ENCODE measurements at regions not wholly inside any gene's neighbourhood (a gene's known extent, or its start where the extent isn't known, plus 50 kb on each side); places are given as distances from the start of the nearest gene placed in this dataset.
"Not testable (repeated sequence)": the region's sequence is repeated elsewhere in the genome, so short reads cannot be mapped to it uniquely, and the experiment has no call there.

DNA sequence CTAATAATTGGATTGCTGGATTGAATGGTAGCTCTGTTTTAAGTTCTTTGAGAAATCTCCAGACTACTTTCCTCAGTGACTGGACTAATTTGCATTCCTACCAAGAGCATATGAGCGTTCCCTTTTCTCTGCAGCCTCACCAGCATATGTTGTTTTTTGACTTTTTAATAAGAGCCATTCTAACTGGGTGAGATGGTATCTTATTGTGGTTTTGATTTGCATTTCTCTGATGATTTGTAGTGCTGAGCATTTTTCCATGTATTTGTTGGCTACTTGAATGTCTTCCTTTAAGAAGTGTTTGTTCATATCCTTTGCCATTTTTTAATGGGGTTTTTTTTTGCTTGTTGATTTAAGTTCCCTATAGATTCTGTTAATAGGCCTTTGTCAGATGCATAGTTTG, 94.7 kb upstream of the AHI1 start:
- DNase-seq (ENCODE audit: insufficient read length, low spot score), result no peak
- no peak for TF ChIP-seq POLR2A (IDR thresholded peaks at IDR 0.05; ENCODE audit: low read depth, low read length)
- FAIRE-seq, result no peak

DNA sequence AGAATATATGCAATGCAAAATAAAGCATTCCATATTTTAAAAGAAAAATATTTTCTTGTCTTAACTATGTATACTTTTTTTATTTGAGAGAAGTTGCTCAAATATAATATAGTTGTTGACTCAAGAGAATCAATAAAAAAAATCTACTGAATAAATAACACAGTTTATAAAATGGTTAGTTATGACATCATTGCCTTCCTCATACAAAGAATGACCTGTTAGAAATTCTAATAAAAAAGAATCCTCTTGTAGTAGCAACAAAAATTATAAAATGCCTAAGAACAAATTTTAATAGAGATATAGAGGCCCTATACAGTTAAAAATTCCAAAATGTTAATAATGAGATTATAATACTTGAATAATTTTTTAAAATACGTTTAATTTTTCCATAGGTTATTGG, 96.5 kb upstream of the AHI1 start:
- DNase-seq (ENCODE audit: insufficient read length, low spot score) (no peak), FAIRE-seq (no peak)
- no peak for TF ChIP-seq POLR2A (IDR thresholded peaks at IDR 0.05; ENCODE audit: low read depth, low read length)

DNA sequence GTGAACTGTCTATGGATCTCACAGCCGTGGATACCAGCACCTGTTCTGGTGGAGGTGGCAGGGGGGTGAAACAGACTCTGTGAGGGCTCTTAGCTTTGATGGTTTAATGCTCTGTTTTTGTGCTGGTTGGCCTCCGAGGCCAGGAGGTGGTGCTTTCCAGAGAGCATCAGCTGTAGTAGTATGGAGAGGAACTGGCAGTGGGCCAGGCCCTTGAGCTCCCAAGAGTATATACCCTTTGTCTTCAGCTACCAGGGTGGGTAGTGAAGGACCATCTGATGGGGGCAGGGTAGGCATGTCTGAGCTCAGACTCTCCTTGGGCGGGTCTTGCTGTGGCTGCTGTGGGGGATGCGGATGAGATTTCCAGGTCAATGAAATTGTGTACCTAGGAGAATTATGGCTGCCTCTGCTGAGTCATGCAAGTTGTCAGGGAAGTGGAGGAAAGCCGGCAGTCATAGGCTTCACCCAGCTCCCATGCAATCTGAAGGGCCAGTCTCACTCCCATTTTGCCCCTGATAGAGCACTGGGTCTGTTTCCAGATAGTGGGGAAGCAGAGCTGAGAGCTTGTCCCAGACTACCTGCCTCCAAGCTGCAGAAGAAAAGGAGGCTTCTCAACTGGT, 102.7 kb upstream of the AHI1 start:
- DNase-seq (ENCODE audit: insufficient read length, low spot score), result no peak
- no peak for TF ChIP-seq POLR2A (IDR thresholded peaks at IDR 0.05; ENCODE audit: low read depth, low read length)
- no peak for FAIRE-seq

DNA sequence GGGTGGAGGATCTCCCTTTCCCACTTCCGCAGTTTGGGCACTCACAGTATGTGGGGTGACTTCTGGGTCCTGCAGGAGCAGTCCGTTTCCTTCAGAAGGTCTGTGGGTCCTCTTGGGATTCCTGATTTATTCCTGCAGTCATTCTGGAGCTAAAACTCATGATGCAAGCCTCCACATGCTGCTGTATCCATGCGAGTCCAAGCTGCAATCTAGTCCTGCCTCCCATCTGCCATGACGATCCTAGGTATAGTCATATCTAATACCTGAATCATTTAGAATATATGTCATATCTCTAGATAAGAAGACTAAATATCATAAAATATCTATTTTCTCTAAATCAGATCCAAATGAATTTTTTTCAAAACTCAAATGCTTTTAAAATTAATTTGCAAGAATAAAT, 103.4 kb upstream of the AHI1 start:
- DNase-seq (ENCODE audit: insufficient read length, low spot score) (no peak), FAIRE-seq (no peak)
- TF ChIP-seq POLR2A (IDR thresholded peaks at IDR 0.05; ENCODE audit: low read depth, low read length), result no peak

DNA sequence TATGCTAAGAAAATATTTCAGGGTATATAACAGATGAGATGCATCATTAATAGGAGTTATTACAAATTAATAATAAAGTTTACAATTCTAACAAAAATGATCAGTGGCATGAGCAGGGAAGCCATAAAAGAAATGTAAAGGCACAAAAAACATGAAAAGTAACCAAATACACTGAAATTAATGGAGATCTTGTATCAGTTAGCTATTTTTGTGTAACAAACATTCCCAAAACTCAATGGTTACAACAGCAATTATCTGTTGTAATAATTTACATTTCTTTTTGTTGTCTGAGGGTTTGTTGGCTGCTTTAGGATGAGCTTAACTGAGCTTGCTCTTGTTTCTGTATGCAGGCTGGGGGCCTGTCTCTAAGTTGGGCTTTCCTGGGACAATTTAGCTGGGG, 104.3 kb upstream of the AHI1 start:
- DNase-seq (ENCODE audit: insufficient read length, low spot score) (no peak), FAIRE-seq (no peak)
- TF ChIP-seq POLR2A (IDR thresholded peaks at IDR 0.05; ENCODE audit: low read depth, low read length), result no peak

DNA sequence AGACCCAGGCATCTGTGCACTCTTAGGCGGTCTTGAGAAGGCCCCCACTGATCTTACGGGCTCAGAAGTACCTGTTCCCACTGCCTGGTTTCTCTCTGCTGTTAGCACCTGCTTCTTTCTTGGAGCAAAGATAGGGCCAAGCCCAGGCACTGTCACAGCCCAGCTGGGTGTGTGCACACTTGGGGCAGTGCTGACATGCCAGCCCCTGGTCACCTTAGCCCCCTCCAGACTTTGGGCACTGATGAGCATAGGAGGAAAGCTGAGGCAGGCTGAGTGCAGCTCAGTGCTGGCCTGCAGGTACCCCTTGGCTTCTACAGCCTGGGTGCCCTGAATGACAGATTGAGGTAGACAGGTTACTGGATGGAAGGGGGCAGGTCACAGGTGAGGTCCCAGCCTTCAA, 105.7 kb upstream of the AHI1 start:
- no peak for TF ChIP-seq POLR2A (IDR thresholded peaks at IDR 0.05; ENCODE audit: low read depth, low read length)
- DNase-seq (ENCODE audit: insufficient read length, low spot score) (no peak), FAIRE-seq (no peak)

DNA sequence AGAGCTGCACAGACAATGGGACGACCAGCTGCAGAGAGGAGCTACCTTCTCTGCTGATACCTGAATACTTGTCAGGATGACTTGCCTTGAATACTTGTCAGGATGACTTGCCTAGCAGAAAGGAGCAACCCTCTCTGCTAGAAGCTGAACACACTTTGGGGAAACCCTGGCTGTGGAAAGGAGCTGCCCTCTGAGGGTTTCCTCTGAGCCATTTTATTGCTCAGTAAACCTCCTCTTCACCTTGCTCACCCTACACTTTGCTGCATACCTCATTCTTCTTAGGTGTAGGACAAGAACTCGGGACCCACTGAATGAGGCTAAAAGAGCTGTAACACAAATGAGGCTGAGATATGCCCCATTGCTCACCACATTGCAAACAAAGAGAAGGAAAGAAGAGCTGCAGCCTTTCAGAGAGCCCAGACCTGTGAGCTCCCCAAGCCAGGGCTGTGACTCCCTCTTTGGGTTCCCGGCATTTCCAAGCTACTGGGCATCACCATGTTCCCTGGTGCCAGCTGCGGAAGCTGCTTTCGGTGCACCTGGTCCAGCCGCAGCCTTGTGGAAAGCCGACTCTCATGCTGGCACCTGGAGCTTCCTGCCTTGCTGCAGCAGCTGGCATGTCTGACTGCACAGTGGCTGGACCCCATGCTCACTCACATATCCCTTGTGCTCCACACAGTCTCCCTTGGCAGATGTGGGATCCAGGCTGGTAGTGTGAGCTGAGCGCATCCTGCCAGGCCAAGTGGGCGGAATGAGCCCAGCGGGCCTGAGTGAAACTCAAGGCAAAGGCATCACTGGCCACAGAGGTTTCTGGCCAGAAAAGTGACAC, 106.7 kb upstream of the AHI1 start:
- TF ChIP-seq POLR2A (IDR thresholded peaks at IDR 0.05; ENCODE audit: low read depth, low read length), result no peak
- DNase-seq (ENCODE audit: insufficient read length, low spot score), result no peak
- FAIRE-seq, result no peak

DNA sequence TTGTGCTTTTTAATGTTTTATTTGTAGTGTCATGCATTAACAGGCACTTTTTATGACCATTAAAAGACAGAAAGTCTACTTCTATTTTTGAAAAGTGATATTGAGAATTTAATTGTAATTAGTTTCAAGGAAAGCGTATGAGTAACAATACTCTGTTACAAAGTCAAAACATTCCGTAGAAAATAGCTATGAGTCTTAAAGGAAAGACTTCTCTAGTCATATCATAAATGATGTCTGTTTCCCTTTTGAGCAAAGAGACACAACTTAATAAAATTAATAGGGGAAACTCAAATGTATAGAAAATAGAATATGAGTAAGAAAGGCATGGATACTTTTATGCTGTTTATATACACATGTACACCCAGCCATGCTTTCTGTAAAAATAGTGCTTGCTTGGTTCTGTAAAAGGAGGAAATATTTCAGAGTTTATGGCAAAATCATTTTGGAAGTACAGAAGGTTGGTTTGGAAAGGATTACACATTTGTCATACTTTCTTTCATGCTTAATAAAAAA, 107.8 kb upstream of the AHI1 start:
- FAIRE-seq (no peak), DNase-seq (ENCODE audit: insufficient read length, low spot score) (no peak)
- no peak for TF ChIP-seq POLR2A (IDR thresholded peaks at IDR 0.05; ENCODE audit: low read depth, low read length)

DNA sequence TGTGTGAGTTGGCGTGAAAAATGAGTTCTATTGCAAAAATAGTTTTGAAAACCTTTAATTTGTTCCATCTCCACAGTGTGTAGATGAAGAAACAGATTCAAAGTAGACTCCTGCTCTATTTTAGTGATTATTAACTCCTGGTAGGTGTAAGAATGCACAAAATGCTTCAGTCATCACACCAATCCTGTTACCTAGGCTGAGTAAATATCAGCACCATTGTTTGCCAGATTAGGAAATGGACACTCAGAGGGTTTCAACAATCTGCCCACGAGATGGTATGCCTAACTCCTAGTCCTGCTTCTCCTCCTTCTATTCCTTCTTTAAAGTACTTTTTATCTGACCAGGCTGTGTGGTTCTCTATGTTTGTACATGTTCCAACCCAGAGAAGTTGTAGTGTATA, 108.9 kb upstream of the AHI1 start:
- FAIRE-seq (no peak), DNase-seq (ENCODE audit: insufficient read length, low spot score) (no peak)
- no peak for TF ChIP-seq POLR2A (IDR thresholded peaks at IDR 0.05; ENCODE audit: low read depth, low read length)

DNA sequence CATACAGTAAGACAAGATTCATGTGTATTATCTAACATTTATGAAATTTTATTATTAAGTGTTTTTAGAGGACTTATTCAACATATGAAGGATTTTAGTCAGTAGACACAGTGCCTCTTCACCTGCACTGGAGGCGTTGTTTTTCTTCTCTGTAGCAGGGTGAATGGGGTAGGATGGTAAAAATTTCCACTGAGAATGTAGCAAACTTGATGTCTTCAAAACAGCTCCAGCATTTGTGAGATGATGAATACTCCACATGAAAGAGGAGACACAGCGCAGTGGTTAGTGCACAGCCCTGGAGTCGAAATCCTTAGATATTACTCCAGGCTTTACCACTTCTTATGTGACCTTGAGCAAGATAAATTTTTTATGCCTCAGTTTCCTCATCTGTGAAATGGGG, 110.5 kb upstream of the AHI1 start:
- TF ChIP-seq POLR2A (IDR thresholded peaks at IDR 0.05; ENCODE audit: low read depth, low read length), result no peak
- DNase-seq (ENCODE audit: insufficient read length, low spot score) (no peak), FAIRE-seq (no peak)

DNA sequence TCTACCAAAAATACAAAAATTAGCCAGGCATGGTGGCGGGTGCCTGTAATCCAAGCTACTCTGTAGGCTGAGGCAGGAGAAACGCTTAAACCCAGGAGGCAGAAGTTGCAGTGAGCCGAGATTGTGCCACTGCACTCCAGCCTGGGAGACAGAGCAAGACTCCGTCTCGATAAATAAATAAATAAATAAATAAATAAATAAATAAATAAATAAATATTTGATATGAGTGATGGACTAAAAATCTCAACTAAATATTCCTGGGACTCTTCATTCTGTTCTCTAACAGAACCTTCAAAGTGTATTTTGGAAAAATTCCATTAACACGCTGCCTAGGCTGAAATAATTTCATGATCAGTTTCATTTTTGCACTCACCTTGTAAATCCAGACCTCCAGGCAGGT, 112.7 kb upstream of the AHI1 start:
- FAIRE-seq, result not testable (repeated sequence)

DNA sequence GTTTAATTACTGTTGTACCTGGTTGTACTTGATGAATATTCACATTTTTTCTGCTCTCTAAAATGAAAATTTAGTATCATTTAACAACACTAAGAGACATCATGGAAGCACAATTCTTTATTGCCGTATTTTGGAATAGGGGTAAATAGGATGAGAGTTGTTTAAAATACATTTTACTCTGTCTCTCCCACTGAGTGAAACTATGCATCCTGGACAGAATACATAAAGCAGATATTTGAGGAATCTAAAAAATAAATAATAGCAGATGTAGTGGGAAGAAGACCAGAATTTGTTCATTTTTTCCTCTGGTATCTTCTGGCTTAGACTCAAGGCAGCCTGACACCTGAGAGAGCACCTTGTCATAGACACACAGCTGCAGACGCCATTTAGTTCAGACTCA, 119.1 kb upstream of the AHI1 start:
- TF ChIP-seq POLR2A (IDR thresholded peaks at IDR 0.05; ENCODE audit: low read depth, low read length), result no peak
- FAIRE-seq (no peak), DNase-seq (ENCODE audit: insufficient read length, low spot score) (no peak)

More for the DNA sequence above, 112.7 kb upstream of the AHI1 start:
- not testable (repeated sequence) for DNase-seq (ENCODE audit: insufficient read length, low spot score)

DNA sequence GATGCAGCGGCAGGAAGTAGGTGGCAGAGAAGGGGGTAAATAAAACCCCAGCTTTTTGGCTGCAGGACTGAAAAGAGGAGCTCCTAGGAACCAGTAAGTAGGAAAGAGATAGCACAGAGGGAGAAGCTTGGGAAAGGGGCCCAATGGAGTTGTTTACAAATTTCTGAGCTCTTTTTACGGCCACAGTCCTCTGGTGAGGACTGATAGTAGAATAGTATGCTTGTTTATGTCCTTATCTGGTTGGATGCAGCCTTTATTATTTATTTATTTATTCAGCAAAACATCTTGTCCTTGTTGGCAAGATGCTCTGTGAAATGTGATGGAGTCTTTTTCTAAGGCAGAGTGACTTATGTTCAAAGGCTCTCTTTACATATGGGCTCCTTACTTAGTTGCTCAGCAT, 119.7 kb upstream of the AHI1 start:
- DNase-seq (ENCODE audit: insufficient read length, low spot score) (no peak), FAIRE-seq (no peak)
- no peak for TF ChIP-seq POLR2A (IDR thresholded peaks at IDR 0.05; ENCODE audit: low read depth, low read length)

DNA sequence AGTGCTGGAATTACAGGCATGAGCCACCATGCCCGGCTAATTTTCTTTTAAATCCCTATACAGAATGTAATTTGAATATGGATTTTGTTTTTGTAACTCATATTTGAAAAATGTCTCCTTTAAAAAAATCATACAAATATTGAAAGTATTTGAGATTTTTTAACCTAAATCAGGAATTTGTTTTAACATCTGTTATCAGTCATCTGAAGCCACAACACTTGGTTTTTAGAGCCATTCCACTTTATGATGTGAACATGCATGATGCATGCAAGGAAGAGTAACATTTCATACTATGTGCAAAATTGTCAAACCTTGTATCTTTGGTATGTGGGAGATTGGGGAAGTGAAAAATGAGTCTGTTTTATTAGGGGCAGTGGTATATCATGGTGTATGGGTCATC, 124.5 kb upstream of the AHI1 start:
- TF ChIP-seq POLR2A (IDR thresholded peaks at IDR 0.05; ENCODE audit: low read depth, low read length), result no peak
- DNase-seq (ENCODE audit: insufficient read length, low spot score) (no peak), FAIRE-seq (no peak)

DNA sequence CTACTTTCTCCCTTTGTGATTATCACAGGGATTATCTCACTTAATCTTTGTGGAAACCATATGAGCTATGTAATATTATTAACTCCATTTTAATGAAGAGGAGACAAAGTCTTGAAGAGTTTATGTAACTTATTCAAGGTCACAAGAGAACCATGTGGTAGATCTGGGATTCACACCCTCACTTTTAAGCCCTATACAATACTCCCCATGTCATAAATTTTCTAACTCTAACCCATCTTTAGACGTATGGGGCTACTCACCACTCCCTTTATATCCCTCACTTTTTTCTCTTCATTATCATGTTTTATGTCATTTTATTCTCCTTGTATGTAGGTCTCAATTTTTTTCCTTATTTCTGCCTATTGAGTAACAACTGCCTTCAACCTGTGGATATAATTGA, 126.4 kb upstream of the AHI1 start:
- no peak for DNase-seq (ENCODE audit: insufficient read length, low spot score)
- no peak for TF ChIP-seq POLR2A (IDR thresholded peaks at IDR 0.05; ENCODE audit: low read depth, low read length)
- FAIRE-seq, result no peak
